Heart left ventricle (tissue), 13 donors: ENCODE measurements at regions not wholly inside any gene's neighbourhood (a gene's known extent, or its start where the extent isn't known, plus 50 kb on each side); places are given as distances from the start of the nearest gene placed in this dataset.

ENCODE experiments used
- POLR2A ChIP-seq, 2 donors: fragments of 450-650 bp; IDR thresholded peaks; one replicate each; pipeline ENCODE4 v1.6.1; 2017; ENCODE audit warnings: antibody characterized with exemption in 2 of 2, mild to moderate bottlenecking in 2 of 2, moderate library complexity in 2 of 2
- TF ChIP-seq, protein P1 (sequence below), 12 donors: fragments of 200-600 bp; sonication (generic) in 4 of 12; IDR thresholded peaks; one replicate each; pipeline versions ENCODE4 v1.5.0 to v1.8.0; 2018 to 2022; ENCODE audit warnings: antibody characterized with exemption in 12 of 12, mild to moderate bottlenecking in 5 of 12
- donor health status: ischemic (EF 13 %, LVEDD 7.1; RV severe dilation, severe dysfunction).
- donor health status: DM: no; HTN: yes; CAD: no.
- donor health status: DM: no; HTN: no; CAD: no.
- donor health status: ischemic (EF 25% LVEDD 6.9; RV normal size, moderate dysfunction).
- donor health status: ischemic (EF 25% LVEDD 5.7; RV mildly dilated, moderate dysfunction).
- donor health status: ischemic (EF 35%, LVEDD 5.7; RV mildly dilated, moderate dysfunction).
- donor health status: nonischemic (EF 11% LVEDD 7.7; RV severe dilation, severe dysfunction).
- donor health status: DM: yes; HTN: yes; CAD: no.
- donor health status: PGD.
- donor health status: ischemic (EF 29% LVEDD 5.4; RV normal size, mild dysfunction).
- donor health status: nonischemic (EF 23%, LVEDD 6.1; RV moderate dilation, normal function).

DNA sequence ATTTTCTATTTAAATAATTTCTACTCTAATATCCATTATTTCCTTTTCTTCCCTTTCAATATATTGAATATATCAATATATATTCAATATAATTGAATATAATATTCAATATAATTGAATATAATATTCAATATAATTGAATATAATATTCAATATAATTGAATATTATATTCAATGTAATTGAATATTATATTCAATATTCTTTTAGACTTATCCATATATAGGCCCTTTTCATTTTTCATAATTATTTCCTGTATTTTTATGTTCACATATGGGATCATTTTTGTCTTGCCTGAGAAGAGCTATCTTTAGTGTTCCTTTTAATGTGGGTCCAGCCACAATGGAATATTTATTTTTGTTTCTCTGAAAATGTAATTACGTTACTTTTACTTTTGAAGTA lies 88.9 kb upstream of the ESRRB start:
- no peak for TF ChIP-seq POLR2A (IDR thresholded peaks at IDR 0.05)
- TF ChIP-seq, protein P1, sequence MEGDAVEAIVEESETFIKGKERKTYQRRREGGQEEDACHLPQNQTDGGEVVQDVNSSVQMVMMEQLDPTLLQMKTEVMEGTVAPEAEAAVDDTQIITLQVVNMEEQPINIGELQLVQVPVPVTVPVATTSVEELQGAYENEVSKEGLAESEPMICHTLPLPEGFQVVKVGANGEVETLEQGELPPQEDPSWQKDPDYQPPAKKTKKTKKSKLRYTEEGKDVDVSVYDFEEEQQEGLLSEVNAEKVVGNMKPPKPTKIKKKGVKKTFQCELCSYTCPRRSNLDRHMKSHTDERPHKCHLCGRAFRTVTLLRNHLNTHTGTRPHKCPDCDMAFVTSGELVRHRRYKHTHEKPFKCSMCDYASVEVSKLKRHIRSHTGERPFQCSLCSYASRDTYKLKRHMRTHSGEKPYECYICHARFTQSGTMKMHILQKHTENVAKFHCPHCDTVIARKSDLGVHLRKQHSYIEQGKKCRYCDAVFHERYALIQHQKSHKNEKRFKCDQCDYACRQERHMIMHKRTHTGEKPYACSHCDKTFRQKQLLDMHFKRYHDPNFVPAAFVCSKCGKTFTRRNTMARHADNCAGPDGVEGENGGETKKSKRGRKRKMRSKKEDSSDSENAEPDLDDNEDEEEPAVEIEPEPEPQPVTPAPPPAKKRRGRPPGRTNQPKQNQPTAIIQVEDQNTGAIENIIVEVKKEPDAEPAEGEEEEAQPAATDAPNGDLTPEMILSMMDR (IDR thresholded peaks at IDR 0.05): no peak
